GM23338 (cell line): ENCODE measurements at regions not wholly inside any gene's neighbourhood (a gene's known extent, or its start where the extent isn't known, plus 50 kb on each side); places are given as distances from the start of the nearest gene placed in this dataset.
A peak's percentile ranks its signal among the peaks of the same experiment; 100 is the strongest.

Experiments used
- CREB1 ChIP-seq: fragments of 250-450 bp; sonication (Bioruptor Pico); IDR thresholded peaks from 2 replicates; pipeline ENCODE4 v1.5.0; 2020; ENCODE audit warnings: low read depth, mild to moderate bottlenecking, moderate library complexity
- EZH2 ChIP-seq: fragments of 200-600 bp; sonication (generic); IDR thresholded peaks from one replicate; pipeline ENCODE4 v1.8.0; 2017; ENCODE audit warnings: antibody characterized with exemption, mild to moderate bottlenecking, low read depth; ENCODE audit not compliant: unreplicated experiment
- EZH2phosphoT487 ChIP-seq: fragments of 200-600 bp; sonication (generic); IDR thresholded peaks from one replicate; pipeline ENCODE4 v1.8.1; 2018; ENCODE audit warnings: antibody characterized with exemption; ENCODE audit not compliant: unreplicated experiment
- JUNB ChIP-seq: IDR thresholded peaks from one replicate; pipeline ENCODE4 v1.6.1; 2016; ENCODE audit warnings: antibody characterized with exemption; ENCODE audit not compliant: unreplicated experiment
- POLR2AphosphoS5 ChIP-seq: IDR thresholded peaks from 2 replicates; pipeline ENCODE4 v1.6.1; 2016; ENCODE audit warnings: antibody characterized with exemption, low read depth
- STAT1 ChIP-seq: IDR thresholded peaks from one replicate; pipeline ENCODE4 v1.6.1; 2016; ENCODE audit warnings: antibody characterized with exemption; ENCODE audit not compliant: unreplicated experiment
- ZNF114 ChIP-seq: fragments of 250-450 bp; sonication (Bioruptor Pico); IDR thresholded peaks from 2 replicates; pipeline ENCODE4 v1.5.0; 2020; ENCODE audit warnings: mild to moderate bottlenecking, moderate library complexity
- ZNF331 ChIP-seq: fragments of 250-450 bp; sonication (Bioruptor Pico); IDR thresholded peaks from 2 replicates; pipeline ENCODE4 v1.5.0; 2020; ENCODE audit warnings: low read depth, mild to moderate bottlenecking, moderate library complexity
- TF ChIP-seq, protein P1 (sequence below), 2 experiments: fragments of 200-600 bp in 1 of 2; sonication (generic) in 1 of 2; conservative IDR thresholded peaks; 2 replicates each; pipeline versions ENCODE4 v1.5.1 to v1.6.1; 2016 to 2017; ENCODE audit warnings: antibody characterized with exemption in 2 of 2, low read depth in 2 of 2, mild to moderate bottlenecking in 2 of 2, moderate library complexity in 1 of 2
- TF ChIP-seq, protein P2 (sequence below): IDR thresholded peaks from one replicate; pipeline ENCODE4 v1.6.1; 2018; ENCODE audit warnings: antibody characterized with exemption; ENCODE audit not compliant: unreplicated experiment
- TF ChIP-seq, protein P3 (sequence below): IDR thresholded peaks from 2 replicates; pipeline ENCODE4 v1.6.1; 2016; ENCODE audit warnings: antibody characterized with exemption
- TF ChIP-seq, protein P4 (sequence below): fragments of 250-450 bp; sonication (Bioruptor Pico); IDR thresholded peaks from 2 replicates; pipeline ENCODE4 v1.5.0; 2020; ENCODE audit warnings: mild to moderate bottlenecking, moderate library complexity

DNA sequence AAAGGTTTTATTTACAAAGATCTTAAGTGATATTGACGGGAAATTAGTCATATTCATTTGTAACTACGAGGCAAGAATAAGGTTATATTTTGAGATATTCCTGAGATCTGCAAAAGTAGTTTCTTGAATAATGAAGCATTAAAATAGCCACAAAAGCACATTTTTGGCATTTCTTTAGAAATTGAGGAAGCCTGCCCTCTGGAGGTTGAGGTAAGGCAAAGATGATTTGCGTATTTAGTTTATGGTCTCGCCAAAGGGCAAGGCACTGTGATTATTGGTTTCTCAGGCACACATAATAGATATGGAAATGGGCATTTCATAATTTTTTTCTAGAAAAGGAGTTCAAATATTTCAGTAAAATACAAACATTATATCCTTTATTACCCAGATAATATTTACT is 143.7 kb upstream of the RPRM start:
- TF ChIP-seq, protein P1, sequence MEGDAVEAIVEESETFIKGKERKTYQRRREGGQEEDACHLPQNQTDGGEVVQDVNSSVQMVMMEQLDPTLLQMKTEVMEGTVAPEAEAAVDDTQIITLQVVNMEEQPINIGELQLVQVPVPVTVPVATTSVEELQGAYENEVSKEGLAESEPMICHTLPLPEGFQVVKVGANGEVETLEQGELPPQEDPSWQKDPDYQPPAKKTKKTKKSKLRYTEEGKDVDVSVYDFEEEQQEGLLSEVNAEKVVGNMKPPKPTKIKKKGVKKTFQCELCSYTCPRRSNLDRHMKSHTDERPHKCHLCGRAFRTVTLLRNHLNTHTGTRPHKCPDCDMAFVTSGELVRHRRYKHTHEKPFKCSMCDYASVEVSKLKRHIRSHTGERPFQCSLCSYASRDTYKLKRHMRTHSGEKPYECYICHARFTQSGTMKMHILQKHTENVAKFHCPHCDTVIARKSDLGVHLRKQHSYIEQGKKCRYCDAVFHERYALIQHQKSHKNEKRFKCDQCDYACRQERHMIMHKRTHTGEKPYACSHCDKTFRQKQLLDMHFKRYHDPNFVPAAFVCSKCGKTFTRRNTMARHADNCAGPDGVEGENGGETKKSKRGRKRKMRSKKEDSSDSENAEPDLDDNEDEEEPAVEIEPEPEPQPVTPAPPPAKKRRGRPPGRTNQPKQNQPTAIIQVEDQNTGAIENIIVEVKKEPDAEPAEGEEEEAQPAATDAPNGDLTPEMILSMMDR (conservative IDR thresholded peaks at IDR 0.05; ENCODE audit: low read depth in 2 of 2), result peak; percentile 55 to 59
- no peak for TF ChIP-seq EZH2
- TF ChIP-seq POLR2AphosphoS5, result no peak
- no peak for TF ChIP-seq CREB1 (CRISPR knock-in tag)
- no peak for TF ChIP-seq EZH2phosphoT487
- TF ChIP-seq ZNF331, result no peak
- TF ChIP-seq JUNB, result no peak
- TF ChIP-seq, protein P2, sequence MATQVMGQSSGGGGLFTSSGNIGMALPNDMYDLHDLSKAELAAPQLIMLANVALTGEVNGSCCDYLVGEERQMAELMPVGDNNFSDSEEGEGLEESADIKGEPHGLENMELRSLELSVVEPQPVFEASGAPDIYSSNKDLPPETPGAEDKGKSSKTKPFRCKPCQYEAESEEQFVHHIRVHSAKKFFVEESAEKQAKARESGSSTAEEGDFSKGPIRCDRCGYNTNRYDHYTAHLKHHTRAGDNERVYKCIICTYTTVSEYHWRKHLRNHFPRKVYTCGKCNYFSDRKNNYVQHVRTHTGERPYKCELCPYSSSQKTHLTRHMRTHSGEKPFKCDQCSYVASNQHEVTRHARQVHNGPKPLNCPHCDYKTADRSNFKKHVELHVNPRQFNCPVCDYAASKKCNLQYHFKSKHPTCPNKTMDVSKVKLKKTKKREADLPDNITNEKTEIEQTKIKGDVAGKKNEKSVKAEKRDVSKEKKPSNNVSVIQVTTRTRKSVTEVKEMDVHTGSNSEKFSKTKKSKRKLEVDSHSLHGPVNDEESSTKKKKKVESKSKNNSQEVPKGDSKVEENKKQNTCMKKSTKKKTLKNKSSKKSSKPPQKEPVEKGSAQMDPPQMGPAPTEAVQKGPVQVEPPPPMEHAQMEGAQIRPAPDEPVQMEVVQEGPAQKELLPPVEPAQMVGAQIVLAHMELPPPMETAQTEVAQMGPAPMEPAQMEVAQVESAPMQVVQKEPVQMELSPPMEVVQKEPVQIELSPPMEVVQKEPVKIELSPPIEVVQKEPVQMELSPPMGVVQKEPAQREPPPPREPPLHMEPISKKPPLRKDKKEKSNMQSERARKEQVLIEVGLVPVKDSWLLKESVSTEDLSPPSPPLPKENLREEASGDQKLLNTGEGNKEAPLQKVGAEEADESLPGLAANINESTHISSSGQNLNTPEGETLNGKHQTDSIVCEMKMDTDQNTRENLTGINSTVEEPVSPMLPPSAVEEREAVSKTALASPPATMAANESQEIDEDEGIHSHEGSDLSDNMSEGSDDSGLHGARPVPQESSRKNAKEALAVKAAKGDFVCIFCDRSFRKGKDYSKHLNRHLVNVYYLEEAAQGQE, result no peak
- TF ChIP-seq STAT1, result no peak
- TF ChIP-seq, protein P3, sequence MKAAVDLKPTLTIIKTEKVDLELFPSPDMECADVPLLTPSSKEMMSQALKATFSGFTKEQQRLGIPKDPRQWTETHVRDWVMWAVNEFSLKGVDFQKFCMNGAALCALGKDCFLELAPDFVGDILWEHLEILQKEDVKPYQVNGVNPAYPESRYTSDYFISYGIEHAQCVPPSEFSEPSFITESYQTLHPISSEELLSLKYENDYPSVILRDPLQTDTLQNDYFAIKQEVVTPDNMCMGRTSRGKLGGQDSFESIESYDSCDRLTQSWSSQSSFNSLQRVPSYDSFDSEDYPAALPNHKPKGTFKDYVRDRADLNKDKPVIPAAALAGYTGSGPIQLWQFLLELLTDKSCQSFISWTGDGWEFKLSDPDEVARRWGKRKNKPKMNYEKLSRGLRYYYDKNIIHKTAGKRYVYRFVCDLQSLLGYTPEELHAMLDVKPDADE, result no peak
- TF ChIP-seq, protein P4, sequence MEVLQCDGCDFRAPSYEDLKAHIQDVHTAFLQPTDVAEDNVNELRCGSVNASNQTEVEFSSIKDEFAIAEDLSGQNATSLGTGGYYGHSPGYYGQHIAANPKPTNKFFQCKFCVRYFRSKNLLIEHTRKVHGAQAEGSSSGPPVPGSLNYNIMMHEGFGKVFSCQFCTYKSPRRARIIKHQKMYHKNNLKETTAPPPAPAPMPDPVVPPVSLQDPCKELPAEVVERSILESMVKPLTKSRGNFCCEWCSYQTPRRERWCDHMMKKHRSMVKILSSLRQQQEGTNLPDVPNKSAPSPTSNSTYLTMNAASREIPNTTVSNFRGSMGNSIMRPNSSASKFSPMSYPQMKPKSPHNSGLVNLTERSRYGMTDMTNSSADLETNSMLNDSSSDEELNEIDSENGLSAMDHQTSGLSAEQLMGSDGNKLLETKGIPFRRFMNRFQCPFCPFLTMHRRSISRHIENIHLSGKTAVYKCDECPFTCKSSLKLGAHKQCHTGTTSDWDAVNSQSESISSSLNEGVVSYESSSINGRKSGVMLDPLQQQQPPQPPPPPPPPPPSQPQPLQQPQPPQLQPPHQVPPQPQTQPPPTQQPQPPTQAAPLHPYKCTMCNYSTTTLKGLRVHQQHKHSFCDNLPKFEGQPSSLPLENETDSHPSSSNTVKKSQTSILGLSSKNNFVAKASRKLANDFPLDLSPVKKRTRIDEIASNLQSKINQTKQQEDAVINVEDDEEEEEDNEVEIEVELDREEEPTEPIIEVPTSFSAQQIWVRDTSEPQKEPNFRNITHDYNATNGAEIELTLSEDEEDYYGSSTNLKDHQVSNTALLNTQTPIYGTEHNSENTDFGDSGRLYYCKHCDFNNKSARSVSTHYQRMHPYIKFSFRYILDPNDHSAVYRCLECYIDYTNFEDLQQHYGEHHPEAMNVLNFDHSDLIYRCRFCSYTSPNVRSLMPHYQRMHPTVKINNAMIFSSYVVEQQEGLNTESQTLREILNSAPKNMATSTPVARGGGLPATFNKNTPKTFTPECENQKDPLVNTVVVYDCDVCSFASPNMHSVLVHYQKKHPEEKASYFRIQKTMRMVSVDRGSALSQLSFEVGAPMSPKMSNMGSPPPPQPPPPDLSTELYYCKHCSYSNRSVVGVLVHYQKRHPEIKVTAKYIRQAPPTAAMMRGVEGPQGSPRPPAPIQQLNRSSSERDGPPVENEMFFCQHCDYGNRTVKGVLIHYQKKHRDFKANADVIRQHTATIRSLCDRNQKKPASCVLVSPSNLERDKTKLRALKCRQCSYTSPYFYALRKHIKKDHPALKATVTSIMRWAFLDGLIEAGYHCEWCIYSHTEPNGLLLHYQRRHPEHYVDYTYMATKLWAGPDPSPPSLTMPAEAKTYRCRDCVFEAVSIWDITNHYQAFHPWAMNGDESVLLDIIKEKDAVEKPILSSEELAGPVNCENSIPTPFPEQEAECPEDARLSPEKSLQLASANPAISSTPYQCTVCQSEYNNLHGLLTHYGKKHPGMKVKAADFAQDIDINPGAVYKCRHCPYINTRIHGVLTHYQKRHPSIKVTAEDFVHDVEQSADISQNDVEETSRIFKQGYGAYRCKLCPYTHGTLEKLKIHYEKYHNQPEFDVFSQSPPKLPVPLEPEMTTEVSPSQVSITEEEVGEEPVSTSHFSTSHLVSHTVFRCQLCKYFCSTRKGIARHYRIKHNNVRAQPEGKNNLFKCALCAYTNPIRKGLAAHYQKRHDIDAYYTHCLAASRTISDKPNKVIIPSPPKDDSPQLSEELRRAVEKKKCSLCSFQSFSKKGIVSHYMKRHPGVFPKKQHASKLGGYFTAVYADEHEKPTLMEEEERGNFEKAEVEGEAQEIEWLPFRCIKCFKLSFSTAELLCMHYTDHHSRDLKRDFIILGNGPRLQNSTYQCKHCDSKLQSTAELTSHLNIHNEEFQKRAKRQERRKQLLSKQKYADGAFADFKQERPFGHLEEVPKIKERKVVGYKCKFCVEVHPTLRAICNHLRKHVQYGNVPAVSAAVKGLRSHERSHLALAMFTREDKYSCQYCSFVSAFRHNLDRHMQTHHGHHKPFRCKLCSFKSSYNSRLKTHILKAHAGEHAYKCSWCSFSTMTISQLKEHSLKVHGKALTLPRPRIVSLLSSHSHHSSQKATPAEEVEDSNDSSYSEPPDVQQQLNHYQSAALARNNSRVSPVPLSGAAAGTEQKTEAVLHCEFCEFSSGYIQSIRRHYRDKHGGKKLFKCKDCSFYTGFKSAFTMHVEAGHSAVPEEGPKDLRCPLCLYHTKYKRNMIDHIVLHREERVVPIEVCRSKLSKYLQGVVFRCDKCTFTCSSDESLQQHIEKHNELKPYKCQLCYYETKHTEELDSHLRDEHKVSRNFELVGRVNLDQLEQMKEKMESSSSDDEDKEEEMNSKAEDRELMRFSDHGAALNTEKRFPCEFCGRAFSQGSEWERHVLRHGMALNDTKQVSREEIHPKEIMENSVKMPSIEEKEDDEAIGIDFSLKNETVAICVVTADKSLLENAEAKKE (CRISPR knock-in tag), result no peak
- TF ChIP-seq ZNF114 (CRISPR knock-in tag), result no peak
